GM18498 (cell line): ENCODE measurements at regions not wholly inside any gene's neighbourhood (a gene's known extent, or its start where the extent isn't known, plus 50 kb on each side); places are given as distances from the start of the nearest gene placed in this dataset.
"Not testable (repeated sequence)": the region's sequence is repeated elsewhere in the genome, so short reads cannot be mapped to it uniquely, and the experiment has no call there.

Experiments
- ATAC-seq: cut with Tn5 transposase; IDR thresholded peaks from one replicate; pipeline ENCODE4 v1.9.1; 2021; ENCODE audit warnings: mild to moderate bottlenecking, moderate library complexity; ENCODE audit not compliant: unreplicated experiment

- ATAC-seq, result no peak
These were observed 62.5 kb upstream of the CHST15 start for GRCh38 chr10:124155781-124156435.

GRCh38 chr10:124153023-124153826 lies 59.8 kb upstream of the CHST15 start:
- peak; percentile 70 for ATAC-seq

- no peak for ATAC-seq
These were observed 59.0 kb upstream of the CHST15 start for GRCh38 chr10:124152139-124153022.

- no peak for ATAC-seq
These were observed 58.2 kb upstream of the CHST15 start for GRCh38 chr10:124151466-124152095.

- no peak for ATAC-seq
These were observed 57.5 kb upstream of the CHST15 start for GRCh38 chr10:124150807-124151417.

GRCh38 chr10:124150189-124150806 lies 56.9 kb upstream of the CHST15 start:
- no peak for ATAC-seq

- no peak for ATAC-seq
These were observed 56.0 kb upstream of the CHST15 start for GRCh38 chr10:124149189-124150042.

GRCh38 chr10:124148509-124149188 lies 55.3 kb upstream of the CHST15 start:
- ATAC-seq, result not testable (repeated sequence)

- ATAC-seq, result no peak
These were observed 53.1 kb upstream of the CHST15 start for GRCh38 chr10:124146483-124146882.

- no peak for ATAC-seq
These were observed 51.9 kb upstream of the CHST15 start for GRCh38 chr10:124145109-124145870.

GRCh38 chr10:124144536-124144935 lies 51.1 kb upstream of the CHST15 start:
- no peak for ATAC-seq

GRCh38 chr10:124143721-124144120 lies 50.3 kb upstream of the CHST15 start:
- ATAC-seq, result no peak
